Endothelial cell of umbilical vein (primary cell): ENCODE measurements at regions not wholly inside any gene's neighbourhood (a gene's known extent, or its start where the extent isn't known, plus 50 kb on each side); places are given as distances from the start of the nearest gene placed in this dataset.

Experiments used
- BruUV-seq: library from RNA; stranded (reverse); fragments of 400-500 nt; replicated peaks from 2 replicates; lab custom pipeline; 2021; lab: Mats Ljungman, UMichigan
- CTCF ChIA-PET: fragments of 300-600, 350-600 bp; sonication (Branson Sonifier 250); formaldehyde crosslinking; loops from one replicate; lab custom pipeline; 2021; ENCODE audit warnings: antibody characterized with exemption, inconsistent platforms; lab: Charles Lee
- POLR2A ChIA-PET: fragments of 300-600, 350-600 bp; sonication (Branson Sonifier 250); formaldehyde crosslinking; loops from one replicate; lab custom pipeline; 2021; ENCODE audit warnings: antibody characterized with exemption, inconsistent platforms; lab: Charles Lee
- DNase-seq: peaks from one replicate; pipeline ENCODE4 v3.0.0-alpha.2; 2011; ENCODE audit warnings: low read depth, low spot score
- FAIRE-seq: peaks from 2 replicates; lab custom pipeline; 2011; peaks lifted over from hg19 to GRCh38; lab: Jason Lieb, UNC
- H2AFZ ChIP-seq: 2 replicates; pipeline ENCODE4 v1.6.0; 2012; ENCODE audit warnings: low read depth, low read length, control low read depth, inconsistent platforms
- H3K27ac ChIP-seq: 2 replicates; pipeline ENCODE4 v1.5.1; 2011; ENCODE audit warnings: low read depth, mild to moderate bottlenecking, control low read depth, low read length, moderate library complexity; ENCODE audit not compliant: insufficient read depth
- H3K27me3 ChIP-seq, 2 experiments: 2 replicates each; pipeline versions ENCODE4 v1.6.0 to v1.6.1; 2011; ENCODE audit warnings: low read length in 2 of 2, mixed read lengths in 1 of 2; ENCODE audit not compliant: control insufficient read depth in 2 of 2, insufficient read depth in 2 of 2
- H3K36me3 ChIP-seq, 2 experiments: 2 replicates in 1 of 2; 3 replicates in 1 of 2; pipeline ENCODE4 v1.5.1; 2011; ENCODE audit warnings: low read length in 2 of 2, mild to moderate bottlenecking in 1 of 2, moderate library complexity in 1 of 2; ENCODE audit not compliant: control insufficient read depth in 2 of 2, insufficient read depth in 2 of 2; ENCODE audit errors: extremely low read depth in 1 of 2
- H3K4me1 ChIP-seq: 3 replicates; pipeline ENCODE4 v1.5.1; 2011; ENCODE audit warnings: mild to moderate bottlenecking, low read length; ENCODE audit not compliant: control insufficient read depth, insufficient read depth; ENCODE audit errors: extremely low read depth
- H3K4me2 ChIP-seq: 2 replicates; pipeline ENCODE4 v1.6.1; 2011; ENCODE audit warnings: low read length, control low read depth, mixed read lengths; ENCODE audit not compliant: insufficient read depth
- H3K4me3 ChIP-seq, 3 experiments: fragments of 200-600 bp in 1 of 3; sonication (generic), shearing (Covaris generic) in 1 of 3; replicated peaks in 1 of 3; 2 replicates each; pipeline ENCODE4 v1.5.1; 2011 to 2016; ENCODE audit warnings: control low read depth in 3 of 3, low read length in 3 of 3, mild to moderate bottlenecking in 2 of 3, inconsistent platforms in 1 of 3, low read depth in 1 of 3, moderate library complexity in 1 of 3; ENCODE audit not compliant: insufficient read depth in 1 of 3
- H3K79me2 ChIP-seq: 2 replicates; pipeline ENCODE4 v1.6.0; 2012; ENCODE audit warnings: low read length, inconsistent platforms; ENCODE audit not compliant: control insufficient read depth, insufficient read depth
- H3K9ac ChIP-seq: replicated peaks from 2 replicates; pipeline ENCODE3; 2011; ENCODE audit warnings: low read length, control low read depth; ENCODE audit not compliant: insufficient read depth; ENCODE audit errors: extremely low read depth
- H3K9me1 ChIP-seq: replicated peaks from 3 replicates; pipeline ENCODE4 v1.6.0; 2011; ENCODE audit warnings: mild to moderate bottlenecking, low read length; ENCODE audit not compliant: control insufficient read depth, insufficient read depth; ENCODE audit errors: extremely low read depth
- H3K9me3 ChIP-seq: replicated peaks from 2 replicates; pipeline ENCODE4 v1.5.1; 2012; ENCODE audit warnings: low read length, inconsistent platforms; ENCODE audit not compliant: control insufficient read depth, insufficient read depth
- H4K20me1 ChIP-seq: replicated peaks from 2 replicates; pipeline ENCODE3; 2011; ENCODE audit warnings: mild to moderate bottlenecking, low read length; ENCODE audit not compliant: control insufficient read depth, insufficient read depth; ENCODE audit errors: extremely low read depth
- CTCF ChIP-seq, 2 donors: IDR thresholded peaks; 1 replicate in 1 of 2; 2 replicates in 1 of 2; pipeline ENCODE4 v1.5.1; 2011; ENCODE audit warnings: low read length in 2 of 2, mild to moderate bottlenecking in 2 of 2, moderate library complexity in 2 of 2, control low read depth in 1 of 2, inconsistent platforms in 1 of 2, low read depth in 1 of 2; ENCODE audit not compliant: insufficient read depth in 1 of 2; ENCODE audit errors: extremely low read depth in 1 of 2
- EZH2 ChIP-seq: IDR thresholded peaks from 2 replicates; pipeline ENCODE4 v1.6.1; 2012; ENCODE audit warnings: borderline replicate concordance, low read depth, mild to moderate bottlenecking, moderate library complexity, low read length, inconsistent platforms; ENCODE audit not compliant: severe bottlenecking
- FOS ChIP-seq: IDR thresholded peaks from 2 replicates; pipeline ENCODE4 v1.6.1; 2011; ENCODE audit warnings: mild to moderate bottlenecking, low read length, moderate library complexity, borderline replicate concordance; ENCODE audit not compliant: insufficient read depth
- GATA2 ChIP-seq: IDR thresholded peaks from 2 replicates; pipeline ENCODE4 v1.7.0; 2011; ENCODE audit warnings: low read depth, mild to moderate bottlenecking, moderate library complexity, mixed read lengths, low read length; ENCODE audit not compliant: insufficient read length, insufficient read depth
- JUN ChIP-seq: IDR thresholded peaks from 2 replicates; pipeline ENCODE4 v1.6.1; 2011; ENCODE audit warnings: borderline replicate concordance, low read depth; ENCODE audit not compliant: insufficient read length, insufficient read depth
- MAX ChIP-seq: IDR thresholded peaks from 2 replicates; pipeline ENCODE4 v1.6.1; 2011; ENCODE audit not compliant: insufficient read depth, insufficient read length
- MYC ChIP-seq: IDR thresholded peaks from one replicate; pipeline ENCODE4 v1.6.1; 2011; ENCODE audit warnings: mild to moderate bottlenecking, low read depth, low read length
- POLR2A ChIP-seq: IDR thresholded peaks from 2 replicates; pipeline ENCODE4 v1.6.1; 2012; ENCODE audit warnings: low read depth, mild to moderate bottlenecking, control low read depth, low read length
- POLR2AphosphoS5 ChIP-seq: IDR thresholded peaks from 2 replicates; pipeline ENCODE4 v1.6.1; 2012; ENCODE audit warnings: low read depth, mild to moderate bottlenecking, control low read depth, low read length, moderate library complexity; ENCODE audit not compliant: insufficient read depth
- dilution Hi-C: fragments of 300-500 bp; cut with MboI; formaldehyde crosslinking; loops from one replicate; pipeline ENCODE4 v1.15.0; 2019; ENCODE audit warnings: low sequenced_read_pairs; ENCODE audit not compliant: extremely low pct_ligation_motif_present
- intact Hi-C: fragments of 100-400 bp; cut with micrococcal nuclease; formaldehyde crosslinking; loops from one replicate; pipeline ENCODE4 v1.10.0; 2022

- no peak for DNase-seq
- Histone ChIP-seq H3K9me1 (no peaks in the 10 kb centered on the region), H3K4me1 (no peaks in the 10 kb centered on the region), H2AFZ (no peak overlapping the region), H3K9me3 (no peaks in the 10 kb centered on the region), H3K79me2 (no peaks in the 10 kb centered on the region), H3K4me3 (no peak overlapping the region), H3K36me3 (no peaks in the 10 kb centered on the region), H3K27ac (no peak overlapping the region), H4K20me1 (no peaks in the 10 kb centered on the region), H3K27me3 (no peaks in the 10 kb centered on the region), H3K4me2 (no peak overlapping the region), H3K9ac (no peak overlapping the region)
- POLR2A ChIA-PET: no interaction called here
- dilution Hi-C loops (no loop called here), intact Hi-C loops (no loop called here)
- BruUV-seq: no TSS peak
- TF ChIP-seq EZH2 (no peak), JUN (no peak), MYC (no peak), GATA2 (no peak), MAX (no peak), POLR2A (no peak), CTCF (IDR thresholded peaks at IDR 0.05; ENCODE audit: extremely low read depth in 1 of 2, insufficient read depth in 1 of 2, low read depth in 1 of 2, low read length in 2 of 2) (no peak), FOS (no peak), POLR2AphosphoS5 (no peak)
- no peak for FAIRE-seq
- CTCF ChIA-PET: no interaction called here
These were observed 229.3 kb upstream of the ZEB2 start for GRCh38 chr2:144749188-144749587.
